GM12864 (cell line): ENCODE measurements at regions not wholly inside any gene's neighbourhood (a gene's known extent, or its start where the extent isn't known, plus 50 kb on each side); places are given as distances from the start of the nearest gene placed in this dataset.

Experiments
- DNase-seq: peaks from one replicate; pipeline ENCODE4 v3.0.0-alpha.2; 2011; ENCODE audit warnings: low read depth
- H3K4me3 ChIP-seq: 2 replicates; pipeline ENCODE4 v1.5.1; 2011; ENCODE audit warnings: mild to moderate bottlenecking, low read depth, low read length, control low read depth
- CTCF ChIP-seq: IDR thresholded peaks from 2 replicates; pipeline ENCODE4 v1.5.1; 2011; ENCODE audit warnings: low read depth, mild to moderate bottlenecking, moderate library complexity, low read length, control low read depth, inconsistent platforms; ENCODE audit errors: missing control alignments

- TF ChIP-seq CTCF = no peak
- no peak for DNase-seq
- no peak overlapping the region for H3K4me3 ChIP-seq
Measured at GRCh38 chr16:7200320-7200719, 132.3 kb upstream of the RBFOX1 start.

- no peak overlapping the region for H3K4me3 ChIP-seq
- no peak for DNase-seq
- no peak for TF ChIP-seq CTCF
Measured at GRCh38 chr16:7185689-7186088, 147.0 kb upstream of the RBFOX1 start.

GRCh38 chr16:7185165-7185564 is 147.5 kb upstream of the RBFOX1 start:
- TF ChIP-seq CTCF = no peak
- no peak overlapping the region for H3K4me3 ChIP-seq
- DNase-seq = no peak

GRCh38 chr16:7183768-7184167 is 148.9 kb upstream of the RBFOX1 start:
- DNase-seq = no peak
- no peak for TF ChIP-seq CTCF
- no peak overlapping the region for H3K4me3 ChIP-seq

- no peak for TF ChIP-seq CTCF
- no peak overlapping the region for H3K4me3 ChIP-seq
- no peak for DNase-seq
Measured at GRCh38 chr16:7182510-7183109, 150.0 kb upstream of the RBFOX1 start.

- DNase-seq = no peak
Measured at GRCh38 chr16:7177875-7178274, 154.8 kb upstream of the RBFOX1 start.

More at GRCh38 chr16:7177875-7178274, 154.8 kb upstream of the RBFOX1 start:
- no peak for TF ChIP-seq CTCF
- H3K4me3 ChIP-seq = no peak overlapping the region
